HFFc6 (cell line): ENCODE measurements at regions not wholly inside any gene's neighbourhood (a gene's known extent, or its start where the extent isn't known, plus 50 kb on each side); places are given as distances from the start of the nearest gene placed in this dataset.
A peak's percentile ranks its signal among the peaks of the same experiment; 100 is the strongest.

Experiments
- DNase-seq: peaks from one replicate; pipeline ENCODE4 v3.0.0-alpha.2; 2018
- H3K27ac Mint-ChIP-seq: 2 replicates; pipeline ENCODE4 v1.8.0; 2020; ENCODE audit warnings: mild to moderate bottlenecking, mixed read lengths
- H3K27me3 Mint-ChIP-seq: 2 replicates; pipeline ENCODE4 v1.8.0; 2021; ENCODE audit warnings: mild to moderate bottlenecking, moderate library complexity, mixed read lengths; ENCODE audit not compliant: insufficient read depth
- H3K36me3 Mint-ChIP-seq: 2 replicates; pipeline ENCODE4 v1.8.0; 2021; ENCODE audit warnings: low read depth, mixed read lengths
- H3K4me1 Mint-ChIP-seq: 2 replicates; pipeline ENCODE4 v1.8.0; 2020; ENCODE audit warnings: low read depth, mixed read lengths
- H3K4me3 Mint-ChIP-seq: 2 replicates; pipeline ENCODE4 v1.8.0; 2020; ENCODE audit warnings: mild to moderate bottlenecking, moderate library complexity, mixed read lengths
- H3K9me3 Mint-ChIP-seq: 2 replicates; pipeline ENCODE4 v1.8.0; 2020; ENCODE audit warnings: mild to moderate bottlenecking, mixed read lengths
- TF ChIP-seq, protein P1 (sequence below): fragments of 200-600 bp; sonication (generic); IDR thresholded peaks from 2 replicates; pipeline ENCODE4 v1.5.0; 2021; ENCODE audit warnings: antibody characterized with exemption, mild to moderate bottlenecking

DNA sequence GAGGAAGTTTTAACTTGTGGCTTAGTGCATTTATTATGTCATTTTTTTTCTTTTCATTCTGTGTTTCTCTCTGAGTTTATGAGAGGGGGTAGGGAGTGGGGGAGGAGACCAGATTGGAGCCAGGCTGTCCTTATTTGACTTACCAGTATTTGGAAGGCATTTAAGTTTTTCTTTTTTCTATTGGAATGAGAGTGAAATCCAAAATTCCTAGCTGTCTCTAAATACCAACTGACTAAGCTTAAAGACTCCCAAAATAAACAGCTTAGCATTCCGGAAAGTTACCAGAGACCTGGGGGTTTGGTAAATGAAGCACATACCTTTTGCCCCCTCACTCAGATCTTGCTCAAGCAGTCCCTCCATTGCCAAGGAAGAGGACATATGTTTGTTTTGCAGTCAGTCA is 581.9 kb upstream of the BRINP1 start:
- peak overlapping the region; percentile 12; the same call in 1 of the 2 replicates for H3K27ac Mint-ChIP-seq
- no peaks in the 10 kb centered on the region for H3K36me3 Mint-ChIP-seq
- DNase-seq: peak; percentile 45
- TF ChIP-seq, protein P1, sequence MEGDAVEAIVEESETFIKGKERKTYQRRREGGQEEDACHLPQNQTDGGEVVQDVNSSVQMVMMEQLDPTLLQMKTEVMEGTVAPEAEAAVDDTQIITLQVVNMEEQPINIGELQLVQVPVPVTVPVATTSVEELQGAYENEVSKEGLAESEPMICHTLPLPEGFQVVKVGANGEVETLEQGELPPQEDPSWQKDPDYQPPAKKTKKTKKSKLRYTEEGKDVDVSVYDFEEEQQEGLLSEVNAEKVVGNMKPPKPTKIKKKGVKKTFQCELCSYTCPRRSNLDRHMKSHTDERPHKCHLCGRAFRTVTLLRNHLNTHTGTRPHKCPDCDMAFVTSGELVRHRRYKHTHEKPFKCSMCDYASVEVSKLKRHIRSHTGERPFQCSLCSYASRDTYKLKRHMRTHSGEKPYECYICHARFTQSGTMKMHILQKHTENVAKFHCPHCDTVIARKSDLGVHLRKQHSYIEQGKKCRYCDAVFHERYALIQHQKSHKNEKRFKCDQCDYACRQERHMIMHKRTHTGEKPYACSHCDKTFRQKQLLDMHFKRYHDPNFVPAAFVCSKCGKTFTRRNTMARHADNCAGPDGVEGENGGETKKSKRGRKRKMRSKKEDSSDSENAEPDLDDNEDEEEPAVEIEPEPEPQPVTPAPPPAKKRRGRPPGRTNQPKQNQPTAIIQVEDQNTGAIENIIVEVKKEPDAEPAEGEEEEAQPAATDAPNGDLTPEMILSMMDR: no peak
- no peaks in the 10 kb centered on the region for H3K9me3 Mint-ChIP-seq
- H3K4me3 Mint-ChIP-seq: peak overlapping the region; percentile 5; the same call in 1 of the 2 replicates
- H3K4me1 Mint-ChIP-seq: peaks cover 18% of the 10 kb centered on the region; the same call in 1 of the 2 replicates
- no peaks in the 10 kb centered on the region; the same call in 1 of the 2 replicates for H3K27me3 Mint-ChIP-seq

DNA sequence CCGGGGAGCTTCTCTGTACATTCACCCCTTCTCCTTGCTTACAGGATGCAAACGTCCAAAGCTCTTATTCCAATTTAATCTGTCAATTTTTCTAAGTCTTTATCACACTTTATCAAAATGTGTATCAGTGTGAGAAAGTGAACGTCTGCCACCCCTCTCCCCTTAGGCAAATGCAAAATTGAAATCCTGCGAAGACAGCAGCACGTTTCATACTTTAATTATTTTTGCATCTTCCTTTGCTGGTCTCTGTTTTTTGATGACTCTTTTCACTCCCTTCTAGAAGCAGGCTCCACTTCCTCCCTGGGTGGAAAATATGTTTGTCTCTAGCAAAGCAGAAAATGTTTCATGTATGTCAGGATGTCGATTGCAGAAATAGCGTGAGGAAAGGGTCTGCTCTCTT is 576.5 kb upstream of the BRINP1 start:
- no peak overlapping the region for H3K4me3 Mint-ChIP-seq

DNA sequence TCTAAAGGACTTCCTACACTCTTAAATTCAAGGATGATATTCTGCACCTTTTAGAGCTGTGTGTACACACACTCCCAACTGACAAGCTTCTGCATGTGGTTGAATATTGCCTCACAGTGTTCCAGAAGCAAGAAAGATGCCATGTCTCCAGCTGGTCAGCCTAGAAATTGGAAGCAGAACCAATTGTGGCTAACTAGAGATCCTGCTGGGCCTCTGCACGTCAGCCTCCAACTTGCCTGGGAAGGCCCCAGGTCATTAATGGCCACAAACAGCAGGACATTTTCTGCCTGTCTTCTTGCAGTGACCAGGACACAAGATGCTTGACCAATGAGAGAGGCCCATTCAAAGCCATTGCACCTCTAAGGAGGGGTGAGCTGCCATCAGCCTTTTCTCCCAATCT is 571.9 kb upstream of the BRINP1 start:
- H3K27me3 Mint-ChIP-seq: no peaks in the 10 kb centered on the region; the same call in none of the 2 replicates
- H3K4me3 Mint-ChIP-seq: no peak overlapping the region
- no peaks in the 10 kb centered on the region for H3K36me3 Mint-ChIP-seq
- TF ChIP-seq, protein P1: no peak
- no peaks in the 10 kb centered on the region for H3K4me1 Mint-ChIP-seq
- peaks cover 34% of the 10 kb centered on the region for H3K9me3 Mint-ChIP-seq
- no peak for DNase-seq
- no peak overlapping the region for H3K27ac Mint-ChIP-seq

More for the DNA sequence above, 576.5 kb upstream of the BRINP1 start:
- TF ChIP-seq, protein P1: no peak
- peaks cover 27% of the 10 kb centered on the region for H3K9me3 Mint-ChIP-seq
- DNase-seq: no peak
- H3K27me3 Mint-ChIP-seq: no peaks in the 10 kb centered on the region; the same call in none of the 2 replicates
- H3K27ac Mint-ChIP-seq: no peak overlapping the region
- no peaks in the 10 kb centered on the region for H3K36me3 Mint-ChIP-seq
- peaks cover 8% of the 10 kb centered on the region; the same call in 1 of the 2 replicates for H3K4me1 Mint-ChIP-seq

DNA sequence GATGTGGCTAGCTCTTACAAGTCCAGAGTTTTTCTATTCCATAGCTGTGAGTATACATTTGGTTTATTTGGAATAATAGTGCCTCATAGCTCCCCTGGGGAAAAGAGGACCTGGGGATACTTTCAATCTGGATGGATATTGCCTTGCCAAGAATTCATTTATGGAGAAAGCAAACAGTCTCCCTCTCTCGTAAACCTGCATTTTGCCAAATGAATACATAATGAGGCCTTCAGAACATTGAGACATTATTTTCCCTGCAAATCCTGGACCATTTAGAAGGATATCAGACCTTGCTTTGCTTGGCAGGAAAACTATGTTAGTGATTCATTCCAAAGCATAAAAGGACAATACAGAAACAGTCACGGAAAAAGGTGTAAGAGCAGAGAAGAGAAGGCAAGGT is 569.6 kb upstream of the BRINP1 start:
- TF ChIP-seq, protein P1: no peak
- Mint-ChIP-seq H3K9me3 (peaks cover 21% of the 10 kb centered on the region), H3K4me3 (no peak overlapping the region), H3K4me1 (no peaks in the 10 kb centered on the region), H3K36me3 (no peaks in the 10 kb centered on the region), H3K27ac (no peak overlapping the region), H3K27me3 (no peaks in the 10 kb centered on the region)
- no peak for DNase-seq

DNA sequence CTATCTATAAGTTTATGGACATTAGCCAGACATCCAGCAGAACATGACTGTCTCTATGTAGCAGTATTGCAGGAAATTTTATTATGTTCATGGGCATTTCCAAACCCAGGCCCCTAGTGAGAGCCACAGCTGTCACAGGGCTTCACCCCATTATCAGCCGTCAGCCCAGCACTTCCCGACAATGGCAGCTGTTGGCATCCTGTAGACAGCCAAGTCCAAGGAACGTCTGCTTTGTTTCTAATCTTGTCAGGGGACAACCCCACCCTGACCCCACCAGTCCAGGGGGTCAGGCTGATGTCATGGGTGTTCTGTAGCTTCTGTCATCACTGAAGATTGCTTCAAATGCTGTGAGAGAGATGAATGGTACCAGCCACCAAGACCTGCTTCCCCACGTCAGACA is 565.3 kb upstream of the BRINP1 start:
- H3K4me1 Mint-ChIP-seq: no peaks in the 10 kb centered on the region
- H3K36me3 Mint-ChIP-seq: no peaks in the 10 kb centered on the region
- H3K4me3 Mint-ChIP-seq: no peak overlapping the region
- H3K27ac Mint-ChIP-seq: no peak overlapping the region
- no peaks in the 10 kb centered on the region for H3K27me3 Mint-ChIP-seq
- TF ChIP-seq, protein P1: no peak
- peaks cover 15% of the 10 kb centered on the region for H3K9me3 Mint-ChIP-seq
- DNase-seq: no peak

DNA sequence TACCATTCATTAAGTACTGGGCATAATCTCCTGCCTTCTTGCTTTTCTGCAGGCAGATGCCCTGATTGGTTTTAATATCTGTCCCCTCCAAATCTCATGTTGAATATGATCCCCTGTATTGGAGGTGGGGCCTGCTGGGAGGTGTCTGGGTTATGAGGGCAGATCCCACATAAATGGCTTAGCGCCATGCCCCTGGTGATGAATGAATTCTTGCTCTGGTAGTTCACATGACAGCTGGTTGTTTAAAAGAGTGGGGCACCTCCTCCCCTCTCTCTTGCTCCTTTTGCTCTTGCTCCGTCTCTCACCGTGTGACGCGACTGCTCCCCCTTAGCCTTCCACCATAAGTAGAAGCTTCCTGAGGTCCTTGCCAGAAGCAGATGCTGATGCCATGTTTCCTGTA is 564.0 kb upstream of the BRINP1 start:
- Mint-ChIP-seq H3K27ac (no peak overlapping the region), H3K36me3 (no peaks in the 10 kb centered on the region), H3K9me3 (peaks cover 13% of the 10 kb centered on the region), H3K4me1 (no peaks in the 10 kb centered on the region), H3K27me3 (no peaks in the 10 kb centered on the region), H3K4me3 (no peak overlapping the region)
- TF ChIP-seq, protein P1: no peak
- DNase-seq: no peak
